ENCODE measurements at regions not wholly inside any gene's neighbourhood (a gene's known extent, or its start where the extent isn't known, plus 50 kb on each side); places are given as distances from the start of the nearest gene placed in this dataset.

DNA sequence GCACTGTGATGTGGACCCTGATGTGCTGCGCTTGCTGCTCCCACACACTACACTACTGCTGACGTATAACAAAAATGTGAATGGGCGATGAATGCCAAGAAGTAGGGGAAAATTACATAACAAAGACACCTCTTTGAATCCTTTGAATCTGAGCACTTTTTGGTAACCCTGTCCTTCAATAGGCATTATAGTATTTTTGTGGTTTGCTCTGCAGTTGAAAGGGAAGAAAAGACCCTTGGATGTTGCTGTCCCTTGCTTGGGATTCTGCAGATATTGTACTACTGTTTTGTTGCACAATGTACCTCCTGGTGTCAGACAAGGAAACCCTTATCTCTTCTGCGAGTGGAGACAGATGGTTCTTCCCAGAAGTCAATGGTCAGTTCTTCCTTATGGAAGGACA is 124.8 kb upstream of the UBE3A start:
- no peak for DNase-seq (ENCODE audit: low read depth)

DNA sequence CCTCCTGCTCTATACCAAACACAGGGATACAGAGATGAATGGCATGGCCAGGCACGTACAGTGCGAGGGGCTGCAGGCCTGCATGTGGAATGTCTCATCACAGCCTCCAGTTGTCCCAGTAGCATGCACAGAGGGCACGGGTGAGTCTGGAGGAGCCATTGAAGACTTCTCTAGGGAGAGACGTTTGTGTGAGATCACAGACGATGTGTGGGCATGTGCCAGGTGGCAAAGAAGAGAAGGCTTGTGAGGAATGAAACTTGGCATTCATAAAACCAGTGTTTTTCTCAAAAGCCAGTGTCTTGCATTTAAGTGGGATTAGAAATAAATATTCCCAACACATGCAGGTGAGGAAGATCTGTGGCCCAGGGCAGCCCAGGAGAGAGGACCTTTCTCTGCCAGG is 119.1 kb upstream of the UBE3A start:
- DNase-seq (ENCODE audit: low read depth) = no peak

DNA sequence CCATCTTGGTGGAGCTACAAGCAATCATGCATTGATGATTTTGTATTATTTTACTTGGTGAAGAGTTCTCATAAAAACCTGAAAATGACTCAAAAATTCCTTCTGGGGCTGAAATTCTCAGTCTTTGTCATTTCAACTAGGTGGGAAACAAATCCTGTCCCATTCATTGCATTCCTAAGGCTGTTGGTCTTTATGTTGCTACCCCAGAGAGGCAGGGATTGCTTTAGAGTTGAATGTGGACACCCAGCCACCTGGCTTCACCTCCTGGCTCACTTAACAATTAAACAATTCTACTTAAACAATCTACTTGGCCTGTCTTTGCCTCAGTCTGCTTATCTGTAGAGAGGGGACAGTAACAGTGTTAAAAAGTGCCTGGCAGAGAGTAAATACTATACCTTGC is 117.3 kb upstream of the UBE3A start:
- no peak for DNase-seq (ENCODE audit: low read depth)

DNA sequence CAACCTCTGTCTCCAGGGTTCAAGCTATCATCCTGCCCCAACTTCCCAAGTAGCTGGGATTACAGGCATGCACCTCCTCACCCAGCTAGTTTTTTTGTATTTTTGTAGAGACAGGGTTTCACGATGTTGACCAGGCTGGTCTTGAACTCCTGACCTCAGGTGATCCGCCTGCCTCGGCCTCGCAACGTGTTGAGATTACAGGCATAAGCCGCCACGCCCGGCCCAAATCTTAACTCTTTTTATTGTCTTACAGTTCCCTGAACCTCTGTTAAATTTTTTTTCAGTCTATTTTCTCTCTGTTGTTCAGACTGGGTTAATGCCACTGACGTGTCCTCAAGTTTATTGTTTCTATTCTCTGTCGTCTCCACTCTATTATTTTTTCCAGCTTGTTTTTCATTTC is 115.8 kb upstream of the UBE3A start:
- no peak for DNase-seq (ENCODE audit: low read depth)

DNA sequence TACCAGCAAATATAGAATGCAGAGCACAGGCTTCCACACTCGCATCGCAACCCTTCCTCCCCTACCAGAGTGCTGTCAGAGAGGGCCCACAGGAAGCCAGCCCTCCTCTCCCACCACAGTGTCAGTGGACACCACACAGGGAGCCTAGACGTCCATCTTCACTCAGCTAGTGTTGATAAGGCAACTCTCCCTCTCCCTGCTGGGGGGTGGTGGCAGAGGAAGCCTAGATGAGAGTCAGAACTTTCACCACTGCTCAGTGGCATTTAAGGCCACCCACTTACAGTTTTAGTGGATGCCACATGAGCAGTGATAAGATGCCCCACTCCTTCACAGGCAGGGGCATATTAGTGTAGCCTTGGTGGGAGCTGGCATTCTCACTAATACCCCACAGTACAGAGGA is 109.8 kb upstream of the UBE3A start:
- DNase-seq (ENCODE audit: low read depth) = no peak

DNA sequence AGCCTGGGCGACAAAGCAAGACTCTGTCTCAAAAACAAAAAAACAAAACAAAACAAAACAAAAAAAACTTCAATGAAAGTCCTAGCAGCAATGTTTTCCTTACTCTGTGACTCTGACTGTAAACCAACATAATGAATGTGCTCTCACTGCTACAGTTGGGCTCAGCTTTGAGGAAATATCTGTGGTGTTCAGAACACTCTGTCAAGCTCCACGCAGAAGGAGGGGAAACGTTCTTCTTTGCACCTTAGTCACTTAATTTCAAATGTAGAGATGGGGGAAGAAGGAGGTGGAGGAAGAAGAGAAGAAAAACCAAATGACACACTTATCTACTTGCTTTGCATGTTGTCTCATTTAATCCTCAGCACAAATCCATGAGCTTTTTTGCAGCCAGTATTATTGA is 107.1 kb upstream of the UBE3A start:
- no peak for DNase-seq (ENCODE audit: low read depth)

DNA sequence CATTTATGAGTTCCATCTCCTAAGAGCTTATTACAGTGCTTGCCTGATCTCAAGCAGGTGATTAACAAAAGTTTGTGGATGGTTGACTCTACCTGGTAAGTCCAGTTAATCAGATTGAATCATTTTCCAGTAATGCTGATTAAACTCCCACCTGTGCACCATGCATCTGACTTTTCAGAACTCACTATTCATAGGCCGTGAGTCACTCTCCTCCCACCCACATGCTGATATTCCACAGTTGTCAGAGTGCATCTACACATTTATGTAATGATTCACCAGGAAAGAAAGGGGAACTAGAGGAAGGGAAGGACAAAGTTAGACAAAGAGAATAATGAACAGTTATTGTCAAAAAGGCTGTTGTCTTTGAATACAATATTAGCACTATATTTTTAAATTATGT is 106.2 kb upstream of the UBE3A start:
- DNase-seq (ENCODE audit: low read depth) = peak; percentile 17

DNA sequence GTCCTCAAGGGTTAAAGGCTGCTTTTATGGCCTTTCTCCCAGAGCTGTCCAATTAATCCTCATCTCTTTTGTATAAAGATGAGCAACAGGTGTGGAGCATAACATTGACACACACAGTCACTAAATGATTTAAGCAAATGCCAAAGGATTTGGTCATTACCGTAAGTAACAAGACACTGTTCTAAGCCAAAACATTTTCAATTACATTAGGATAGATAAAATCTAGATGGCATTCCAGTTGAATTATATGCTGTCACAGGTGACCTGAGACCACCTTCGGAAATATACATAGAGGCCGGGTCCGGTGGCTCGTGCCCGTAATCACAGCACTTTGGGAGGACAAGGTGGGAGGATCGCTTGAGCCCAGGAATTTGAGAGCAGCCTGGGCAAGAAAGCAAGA is 105.3 kb upstream of the UBE3A start:
- no peak for DNase-seq (ENCODE audit: low read depth)

DNA sequence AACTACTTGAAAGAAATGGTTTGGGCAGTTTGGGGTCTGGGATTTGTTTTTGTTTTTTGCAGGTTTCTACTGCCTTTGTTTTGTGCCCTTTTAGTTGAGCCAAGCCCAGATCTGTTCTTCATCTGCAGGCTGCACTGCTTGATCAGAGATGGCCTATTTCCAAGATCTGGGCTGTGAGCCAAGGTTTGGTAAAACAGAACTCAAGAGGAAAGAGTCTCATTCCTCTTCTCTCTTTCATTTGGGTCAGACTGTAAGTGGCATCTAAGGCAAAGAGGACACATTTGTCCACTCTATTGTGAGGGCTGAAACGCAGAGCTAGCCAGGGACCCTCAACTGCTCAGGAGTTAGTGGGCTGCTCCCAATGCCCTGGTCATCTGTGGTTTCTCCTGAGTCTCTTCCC is 104.4 kb upstream of the UBE3A start:
- peak; percentile 22 for DNase-seq (ENCODE audit: low read depth)

DNA sequence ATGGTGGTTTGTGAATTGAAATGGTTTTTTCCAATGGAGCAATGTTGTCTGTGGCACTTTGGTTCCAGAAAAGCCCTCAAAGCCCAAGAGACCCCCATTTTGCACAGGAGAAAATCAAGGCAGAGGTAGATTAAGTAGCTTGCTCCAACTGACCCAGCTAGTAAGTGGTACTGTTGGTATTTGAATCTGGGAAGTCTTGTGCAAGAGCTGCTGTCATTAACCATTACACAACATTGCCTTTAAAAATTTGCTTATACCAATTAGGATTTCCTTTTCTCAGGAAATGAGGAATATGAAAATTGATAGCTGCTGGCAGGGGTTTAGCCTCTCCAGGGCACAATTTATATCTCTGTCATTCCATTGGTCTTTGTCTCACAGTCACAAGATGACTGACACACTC is 102.4 kb upstream of the UBE3A start:
- DNase-seq (ENCODE audit: low read depth) = no peak

DNA sequence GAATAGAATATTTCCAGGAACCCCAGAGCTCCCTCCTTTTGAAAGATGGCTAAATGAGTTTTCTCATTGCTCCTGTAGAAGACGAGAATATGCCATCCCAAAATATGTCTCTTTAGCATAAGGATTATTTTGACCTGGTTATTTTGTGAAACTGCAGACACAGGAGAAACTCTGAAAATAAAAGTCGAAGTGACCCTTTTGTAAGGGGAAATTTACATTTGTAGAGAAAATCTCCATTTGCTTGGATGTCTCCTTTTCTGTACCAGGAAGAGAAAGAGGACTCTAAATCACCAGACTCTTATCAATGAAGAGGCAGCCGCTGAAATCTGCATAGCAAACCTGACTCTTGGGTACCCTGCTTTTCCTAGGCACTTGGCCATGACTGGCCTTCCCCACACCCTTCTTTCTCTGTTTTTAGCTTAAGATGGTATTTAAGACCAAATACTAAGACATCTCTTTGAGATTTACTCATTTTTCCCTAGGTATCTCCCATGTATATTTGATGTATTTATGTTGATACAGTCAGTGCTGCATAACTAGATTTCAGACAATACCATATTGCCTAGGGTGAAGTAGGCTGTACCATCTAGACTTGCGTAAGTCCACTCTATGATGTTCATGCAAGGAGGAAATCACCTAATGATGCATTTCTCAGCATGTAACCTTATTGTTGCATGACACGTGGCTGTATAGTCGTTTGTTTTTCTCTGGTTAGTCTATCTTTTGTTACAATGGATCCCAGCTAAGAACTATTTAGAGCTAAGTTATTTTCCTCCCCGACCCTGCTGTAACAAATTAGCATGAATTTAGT is 98.2 kb upstream of the UBE3A start:
- no peak for DNase-seq (ENCODE audit: low read depth)

DNA sequence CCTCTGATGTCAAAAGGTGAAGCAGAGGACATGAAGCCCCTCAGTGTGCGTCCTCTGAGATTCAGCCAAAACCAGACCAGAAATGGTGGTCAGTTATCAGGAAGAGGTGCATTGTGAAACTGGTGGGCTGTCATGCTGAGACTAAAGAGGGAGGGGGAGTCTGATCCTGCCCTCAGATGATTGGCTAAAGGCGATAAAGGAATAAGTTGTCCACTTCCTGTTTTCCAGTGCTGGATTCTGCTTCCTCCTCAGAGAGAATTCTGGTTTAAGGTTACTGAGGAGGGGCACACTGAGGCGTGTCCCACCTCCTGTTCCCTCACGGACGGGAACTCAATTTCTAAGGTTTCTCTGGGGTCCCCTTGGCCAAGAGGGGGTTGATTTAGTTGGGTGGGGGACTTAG is 97.0 kb upstream of the UBE3A start:
- no peak for DNase-seq (ENCODE audit: low read depth)

DNA sequence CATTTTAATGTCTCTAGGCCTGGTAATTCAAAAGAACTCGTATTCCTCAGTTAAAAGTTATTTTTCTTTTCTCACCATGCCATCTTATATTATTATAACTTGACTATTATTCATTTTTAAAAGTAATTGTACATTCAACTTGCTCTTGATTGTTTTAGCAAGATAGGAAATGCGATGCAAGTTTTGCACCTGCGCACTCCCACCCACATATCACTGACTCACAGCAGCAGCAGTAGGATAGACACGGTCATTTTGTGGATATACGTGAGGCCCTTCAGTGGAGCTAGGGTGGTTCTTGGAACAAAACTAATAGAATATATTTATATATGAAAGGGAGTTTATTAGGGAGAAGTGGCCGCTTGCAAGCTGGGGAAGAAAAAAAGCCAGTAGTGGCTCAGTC is 95.5 kb upstream of the UBE3A start:
- no peak for DNase-seq (ENCODE audit: low read depth)

DNA sequence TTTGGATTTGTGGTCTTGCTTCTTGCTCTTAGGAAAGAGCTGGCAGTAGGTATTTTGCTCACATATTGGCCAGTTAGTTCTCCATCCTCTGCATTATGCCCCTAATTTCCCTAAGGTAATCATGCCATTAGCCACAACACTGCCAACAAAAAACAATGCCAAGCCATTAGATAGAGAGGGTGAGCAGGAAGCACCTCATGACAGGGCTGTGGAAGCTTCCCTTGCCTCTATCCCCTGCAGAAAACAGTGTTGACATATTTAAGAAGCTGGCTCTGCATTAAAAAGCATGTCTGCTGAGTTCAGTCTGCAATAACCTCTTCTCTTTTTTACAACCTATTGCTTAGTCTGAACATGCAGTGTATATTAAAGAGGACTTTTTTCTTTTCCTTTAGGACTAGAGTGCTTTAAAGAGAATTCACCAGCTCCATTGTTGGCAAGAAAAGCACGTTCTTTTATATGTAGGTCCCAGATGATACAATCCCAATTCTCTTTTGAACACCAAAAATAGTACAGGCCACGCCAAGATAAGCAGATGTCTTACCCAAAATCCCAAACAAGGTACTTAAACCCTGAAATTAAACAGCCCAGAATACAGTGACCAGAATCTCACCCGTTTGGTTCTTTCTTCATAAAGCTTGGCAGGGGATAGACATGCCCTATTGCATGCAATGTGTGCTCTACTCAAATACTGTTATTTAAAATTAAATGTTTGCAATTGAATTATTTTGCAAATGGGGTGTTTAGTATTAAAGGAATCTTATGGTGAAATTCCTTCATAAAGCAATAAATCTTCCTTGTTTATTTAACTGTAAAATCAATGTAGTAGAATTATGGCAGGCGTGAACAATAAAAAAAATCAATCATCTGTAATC is 93.7 kb upstream of the UBE3A start:
- DNase-seq (ENCODE audit: low read depth) = no peak

DNA sequence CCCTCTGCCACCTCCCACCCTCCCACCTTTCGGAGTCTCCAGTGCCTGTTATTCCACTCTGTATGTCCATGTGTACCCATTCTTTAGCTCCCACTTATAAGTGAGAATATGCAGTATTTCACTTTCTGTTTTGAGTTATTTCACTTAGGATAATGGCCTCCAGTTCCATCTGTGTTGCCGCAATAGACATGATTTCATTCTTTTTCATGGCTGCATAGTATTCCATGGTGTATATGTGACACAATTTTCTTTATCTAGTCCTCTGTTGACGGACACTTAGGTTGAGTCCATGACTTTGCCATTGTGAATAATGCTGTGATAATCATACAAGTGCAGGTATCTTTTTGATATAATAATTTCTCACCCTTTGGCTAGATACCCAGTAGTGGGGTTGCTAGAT is 91.0 kb upstream of the UBE3A start:
- DNase-seq (ENCODE audit: low read depth) = no peak

DNA sequence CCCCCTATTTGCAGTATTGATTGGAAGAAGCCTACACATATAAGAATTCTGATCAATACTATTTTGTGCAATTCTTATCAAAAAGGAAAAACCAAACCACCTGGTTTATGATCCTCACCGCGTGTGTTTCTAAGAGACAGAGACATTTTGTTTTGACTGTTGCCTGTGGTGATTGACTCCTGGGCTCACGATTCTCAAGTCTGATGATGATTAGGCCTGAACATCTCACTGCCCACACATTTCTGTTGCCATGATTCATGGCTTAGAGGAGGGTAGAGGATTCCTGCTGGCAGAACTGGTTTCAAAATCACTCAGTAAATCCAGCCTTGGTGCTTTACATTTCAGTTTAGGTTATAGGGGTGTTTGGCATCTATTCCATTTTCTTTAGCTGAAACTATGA is 88.3 kb upstream of the UBE3A start:
- peak; percentile 3 for DNase-seq (ENCODE audit: low read depth)

DNA sequence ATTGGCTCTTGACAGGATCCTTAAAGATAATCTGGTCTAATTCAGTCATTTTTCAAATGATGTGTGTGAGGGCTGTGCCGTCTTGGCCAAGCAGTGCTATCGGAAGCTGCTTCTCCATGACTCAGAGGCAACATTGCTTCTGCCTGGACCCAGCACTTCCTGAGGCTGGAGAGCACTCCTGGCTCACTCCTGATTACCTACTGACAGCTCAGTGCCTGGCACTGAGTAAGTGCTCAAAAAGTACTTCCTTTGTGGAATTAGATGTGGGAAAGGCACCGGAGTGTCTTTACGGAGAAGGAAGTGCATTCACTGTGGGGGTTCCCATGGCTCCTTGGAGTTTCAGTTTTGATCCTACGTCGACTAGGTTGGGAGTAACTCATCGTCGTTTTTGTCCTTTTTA is 86.9 kb upstream of the UBE3A start:
- DNase-seq (ENCODE audit: low read depth) = no peak

DNA sequence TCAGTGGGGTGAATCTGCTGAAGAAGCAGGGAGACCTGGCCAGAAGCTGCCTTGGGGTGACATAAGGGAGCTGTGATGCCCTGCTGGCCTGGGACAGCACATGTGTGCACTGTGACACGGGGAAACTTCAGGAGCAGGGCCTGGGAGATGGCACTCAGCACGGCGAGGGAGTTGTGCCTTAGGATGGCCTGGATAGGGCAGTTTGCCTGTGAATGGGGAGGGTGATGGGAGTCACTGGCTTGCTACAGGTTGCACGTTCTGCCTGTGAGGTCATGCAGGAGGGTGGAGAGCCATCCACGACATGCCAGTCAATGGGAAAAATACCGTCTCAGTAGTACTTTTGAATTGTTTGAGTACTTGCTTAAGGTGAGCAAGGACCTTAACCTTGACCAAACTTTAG is 76.8 kb upstream of the UBE3A start:
- DNase-seq (ENCODE audit: low read depth) = no peak

DNA sequence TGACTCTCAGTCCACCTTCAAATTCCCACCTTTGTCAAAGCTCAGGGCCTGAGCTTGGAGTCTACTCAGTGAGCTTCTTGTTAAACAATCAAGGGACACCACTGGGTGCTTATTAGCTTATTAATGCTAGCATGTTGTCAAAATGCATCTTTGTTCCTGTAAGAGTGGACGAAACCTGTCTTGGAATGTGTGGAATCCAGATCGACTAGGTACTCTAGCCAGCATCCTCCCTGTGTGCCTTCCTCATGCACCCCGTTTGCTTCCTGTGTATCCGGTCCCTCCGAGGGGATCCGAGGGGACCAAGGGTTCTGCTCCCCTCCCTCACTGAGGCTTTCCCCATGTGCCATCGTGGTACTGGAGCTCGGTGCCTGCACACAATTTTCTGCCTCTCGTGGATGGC is 75.7 kb upstream of the UBE3A start:
- DNase-seq (ENCODE audit: low read depth) = no peak

DNA sequence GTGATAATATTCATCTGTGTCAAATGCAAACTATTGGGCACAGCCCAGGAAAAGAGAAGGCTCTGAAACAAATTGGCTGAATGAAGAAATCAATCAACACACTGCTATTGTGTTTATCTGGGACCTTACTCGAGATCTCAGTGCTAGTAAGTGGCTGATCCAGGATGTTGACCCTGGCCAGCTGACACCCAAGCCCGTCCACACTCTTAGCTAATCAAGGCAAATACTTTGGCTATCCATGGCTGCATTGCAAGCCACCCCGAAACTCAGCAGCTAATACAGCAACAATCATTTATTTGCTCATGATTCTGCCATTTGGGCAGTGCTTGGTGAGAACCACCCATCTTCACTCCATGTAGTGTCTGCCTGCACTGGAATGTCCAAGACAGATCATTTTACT is 74.1 kb upstream of the UBE3A start:
- DNase-seq (ENCODE audit: low read depth) = no peak

DNA sequence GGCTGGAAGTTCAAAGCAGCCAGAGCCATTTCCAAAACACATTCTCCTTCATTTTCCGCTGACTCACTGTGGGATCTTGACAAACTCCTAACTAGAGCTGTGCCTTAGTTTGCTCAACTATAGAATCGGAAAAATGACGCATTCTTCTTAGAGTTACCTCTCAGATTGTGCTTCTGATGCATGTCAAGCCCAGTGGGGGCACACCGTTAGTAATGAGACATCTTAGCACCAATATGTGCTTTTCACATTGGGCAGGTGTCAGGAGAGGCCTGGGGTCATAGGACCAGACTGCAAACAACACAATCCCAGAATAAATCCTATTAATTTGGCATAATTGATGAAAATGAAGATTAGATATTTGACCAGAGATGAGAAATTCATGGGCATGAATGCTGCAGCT is 71.3 kb upstream of the UBE3A start:
- DNase-seq (ENCODE audit: low read depth) = no peak

DNA sequence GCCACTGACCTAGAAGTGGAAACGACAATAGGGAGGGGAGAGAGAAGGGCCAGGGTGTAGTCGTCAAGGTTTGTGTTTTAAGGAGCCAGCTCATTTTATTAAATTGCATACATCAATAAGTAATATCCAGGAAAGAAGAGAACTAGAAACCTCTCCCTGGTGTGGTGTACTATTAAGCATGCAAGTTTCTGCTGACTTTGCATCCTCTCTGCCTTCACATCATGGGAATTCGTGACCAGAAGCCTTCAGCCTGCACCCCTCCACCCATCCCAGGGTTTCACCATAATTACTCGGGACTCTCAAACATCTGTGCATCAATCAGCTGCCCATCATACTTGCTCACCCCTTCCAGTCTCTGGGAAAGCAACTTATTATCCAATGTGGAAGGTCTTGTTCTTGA is 70.9 kb upstream of the UBE3A start:
- DNase-seq (ENCODE audit: low read depth) = no peak

DNA sequence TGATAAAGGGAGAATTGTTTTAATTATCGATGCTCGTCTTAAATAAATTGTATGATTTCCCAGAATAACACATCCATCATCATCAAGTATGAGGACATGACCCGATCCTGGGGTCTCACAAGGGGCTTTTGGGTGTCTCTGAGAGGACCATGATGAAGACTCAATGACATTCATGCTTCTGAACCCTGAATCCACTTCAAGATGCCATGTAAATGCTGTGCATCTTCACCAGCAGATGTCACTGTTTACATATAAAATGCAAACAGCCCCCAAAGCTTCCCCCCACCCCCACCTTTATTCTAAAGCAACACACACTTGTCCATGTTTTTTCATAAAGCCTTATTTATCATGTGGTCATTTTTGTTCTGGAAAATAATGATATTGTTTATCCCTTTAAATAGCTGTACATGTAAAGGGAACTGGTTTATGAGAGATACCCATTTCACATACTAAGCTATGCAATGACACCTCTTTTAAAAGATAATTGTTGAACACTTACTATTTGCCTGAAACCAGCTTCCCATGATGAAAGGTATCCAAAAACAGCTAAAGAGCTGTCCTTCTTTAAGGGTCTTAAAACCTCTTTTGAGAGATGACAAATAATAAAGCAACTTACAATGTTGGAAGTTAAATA is 69.7 kb upstream of the UBE3A start:
- peak; percentile 33 for DNase-seq (ENCODE audit: low read depth)

All from iris pigment epithelial cell (primary cell).